ENCODE measurements at regions not wholly inside any gene's neighbourhood (a gene's known extent, or its start where the extent isn't known, plus 50 kb on each side); places are given as distances from the start of the nearest gene placed in this dataset.
"Not testable (repeated sequence)": the region's sequence is repeated elsewhere in the genome, so short reads cannot be mapped to it uniquely, and the experiment has no call there.

DNA sequence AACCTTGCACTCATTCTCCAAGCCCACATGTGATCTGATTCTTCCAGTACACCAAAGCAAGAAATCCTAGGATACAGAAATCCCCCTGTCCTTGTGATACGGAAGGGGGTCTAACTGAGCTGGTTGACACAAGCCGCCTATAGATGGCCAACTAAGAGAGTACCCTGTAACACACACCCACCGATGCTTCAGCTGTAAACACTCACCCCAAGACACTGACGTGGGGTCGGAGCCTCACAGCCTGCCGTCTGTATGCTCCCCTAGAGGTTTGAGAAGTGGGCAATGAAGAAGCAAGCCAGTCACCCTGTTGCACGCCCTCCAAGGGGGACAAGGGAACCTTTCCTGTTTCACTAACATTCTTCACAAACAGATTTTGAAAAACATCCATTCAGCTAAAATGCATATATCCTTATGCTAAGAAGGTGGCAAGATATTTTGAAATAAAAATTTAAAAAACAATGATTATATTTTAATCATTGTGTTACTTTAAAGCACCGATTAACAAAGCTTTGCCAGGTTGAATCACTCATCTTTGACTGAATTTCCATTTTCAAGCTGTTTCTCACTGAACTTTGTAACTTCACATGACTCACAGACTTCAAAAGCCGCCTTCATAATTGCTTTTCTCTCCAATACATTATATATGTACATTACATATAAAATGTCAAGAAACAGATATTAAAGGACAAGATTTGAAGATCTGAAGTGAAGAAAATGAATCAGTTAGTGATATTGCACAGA lies 329.3 kb downstream of the ARL4A start:
- no peak for DNase-seq (ENCODE audit: low read depth)
- no peak overlapping the region for H3K4me3 ChIP-seq (ENCODE audit: low read depth, low read length)
- TF ChIP-seq, protein P1, sequence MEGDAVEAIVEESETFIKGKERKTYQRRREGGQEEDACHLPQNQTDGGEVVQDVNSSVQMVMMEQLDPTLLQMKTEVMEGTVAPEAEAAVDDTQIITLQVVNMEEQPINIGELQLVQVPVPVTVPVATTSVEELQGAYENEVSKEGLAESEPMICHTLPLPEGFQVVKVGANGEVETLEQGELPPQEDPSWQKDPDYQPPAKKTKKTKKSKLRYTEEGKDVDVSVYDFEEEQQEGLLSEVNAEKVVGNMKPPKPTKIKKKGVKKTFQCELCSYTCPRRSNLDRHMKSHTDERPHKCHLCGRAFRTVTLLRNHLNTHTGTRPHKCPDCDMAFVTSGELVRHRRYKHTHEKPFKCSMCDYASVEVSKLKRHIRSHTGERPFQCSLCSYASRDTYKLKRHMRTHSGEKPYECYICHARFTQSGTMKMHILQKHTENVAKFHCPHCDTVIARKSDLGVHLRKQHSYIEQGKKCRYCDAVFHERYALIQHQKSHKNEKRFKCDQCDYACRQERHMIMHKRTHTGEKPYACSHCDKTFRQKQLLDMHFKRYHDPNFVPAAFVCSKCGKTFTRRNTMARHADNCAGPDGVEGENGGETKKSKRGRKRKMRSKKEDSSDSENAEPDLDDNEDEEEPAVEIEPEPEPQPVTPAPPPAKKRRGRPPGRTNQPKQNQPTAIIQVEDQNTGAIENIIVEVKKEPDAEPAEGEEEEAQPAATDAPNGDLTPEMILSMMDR (IDR thresholded peaks at IDR 0.05; ENCODE audit: control insufficient read depth, extremely low read depth, insufficient read depth), result no peak

DNA sequence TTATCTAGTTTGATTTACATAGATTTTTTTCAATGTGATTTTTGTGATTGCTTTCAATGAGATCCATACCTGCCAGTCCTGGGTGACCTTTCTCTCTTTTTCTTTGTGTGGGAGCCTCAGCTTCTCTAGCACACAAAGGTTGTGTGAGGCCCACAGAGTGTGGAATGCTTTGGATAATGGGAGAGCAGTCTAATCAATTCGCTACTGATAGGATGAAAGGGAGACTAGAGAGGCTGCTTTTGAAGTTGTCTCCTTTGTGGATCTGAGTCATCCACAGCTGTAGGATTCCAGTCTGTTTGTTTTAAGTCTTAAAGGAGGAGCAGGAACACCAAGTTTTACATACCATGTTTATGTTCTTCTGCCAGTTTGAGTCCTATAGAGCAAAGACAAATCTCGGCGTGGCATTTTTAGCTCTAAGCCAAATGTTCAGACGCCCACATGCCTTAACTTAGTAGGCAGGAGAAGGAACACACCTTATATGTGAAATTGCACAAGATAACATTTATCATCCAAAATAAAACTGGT lies 330.0 kb downstream of the ARL4A start:
- peak; percentile 13 for DNase-seq (ENCODE audit: low read depth)
- TF ChIP-seq, protein P1 (IDR thresholded peaks at IDR 0.05; ENCODE audit: control insufficient read depth, extremely low read depth, insufficient read depth), result no peak
- H3K4me3 ChIP-seq (ENCODE audit: low read depth, low read length), result no peak overlapping the region

DNA sequence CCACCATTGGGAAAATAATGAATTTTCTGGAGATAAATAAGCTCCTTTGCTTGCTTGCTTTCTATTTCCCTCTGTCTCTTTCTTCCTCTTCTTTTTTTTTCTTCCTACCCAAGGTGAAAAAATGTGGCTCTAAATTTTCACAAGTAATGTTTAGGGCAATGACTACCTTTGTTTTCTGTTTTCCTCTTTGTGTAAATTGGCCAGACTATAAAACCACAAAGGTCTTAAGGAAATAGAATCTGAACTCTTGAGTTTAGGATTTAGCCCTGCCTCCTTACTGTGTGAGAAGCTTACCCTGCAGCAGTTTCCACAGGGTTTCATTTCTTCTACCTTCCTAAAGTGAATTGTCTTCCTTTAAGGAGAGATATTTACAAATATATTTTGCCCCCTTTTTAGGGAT lies 330.4 kb downstream of the ARL4A start:
- TF ChIP-seq, protein P1 (IDR thresholded peaks at IDR 0.05; ENCODE audit: control insufficient read depth, extremely low read depth, insufficient read depth), result no peak

DNA sequence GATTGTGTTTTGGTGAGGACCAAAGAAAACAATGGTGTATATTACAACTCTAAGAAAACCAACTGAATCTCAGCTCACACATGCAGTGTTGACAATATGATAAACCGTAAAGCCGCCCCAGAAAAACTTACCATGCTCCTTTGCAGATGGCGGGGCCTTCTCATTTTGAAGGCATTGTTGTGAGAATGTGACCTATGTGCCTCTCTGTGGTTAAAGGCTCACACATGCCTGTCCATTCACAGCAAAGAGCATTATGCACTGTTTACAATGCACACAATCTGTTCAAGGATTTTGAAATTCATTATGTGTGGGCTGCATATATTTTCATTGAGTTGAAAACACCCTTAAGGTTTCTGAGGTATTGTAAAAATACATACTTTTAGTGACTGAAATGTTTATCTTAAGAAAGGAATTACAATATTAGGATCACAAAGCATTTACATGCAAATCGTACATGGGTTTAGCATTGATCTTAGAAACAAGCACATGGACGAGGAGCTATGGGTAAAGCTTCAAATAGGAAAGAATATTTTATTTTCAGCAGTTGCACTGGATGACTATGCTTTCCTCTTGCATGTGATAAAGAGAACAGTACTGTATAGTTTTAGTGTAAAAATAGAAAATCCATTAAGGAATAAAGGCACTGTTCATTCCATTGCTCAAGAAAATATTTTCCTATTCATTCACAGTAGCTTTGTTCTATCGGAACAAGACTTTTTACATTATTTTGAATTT lies 334.3 kb downstream of the ARL4A start:
- DNase-seq (ENCODE audit: low read depth), result no peak
- no peak overlapping the region for H3K4me3 ChIP-seq (ENCODE audit: low read depth, low read length)
- TF ChIP-seq, protein P1 (IDR thresholded peaks at IDR 0.05; ENCODE audit: control insufficient read depth, extremely low read depth, insufficient read depth), result no peak

More for the DNA sequence above, 330.4 kb downstream of the ARL4A start:
- H3K4me3 ChIP-seq (ENCODE audit: low read depth, low read length), result no peak overlapping the region
- DNase-seq (ENCODE audit: low read depth), result no peak

DNA sequence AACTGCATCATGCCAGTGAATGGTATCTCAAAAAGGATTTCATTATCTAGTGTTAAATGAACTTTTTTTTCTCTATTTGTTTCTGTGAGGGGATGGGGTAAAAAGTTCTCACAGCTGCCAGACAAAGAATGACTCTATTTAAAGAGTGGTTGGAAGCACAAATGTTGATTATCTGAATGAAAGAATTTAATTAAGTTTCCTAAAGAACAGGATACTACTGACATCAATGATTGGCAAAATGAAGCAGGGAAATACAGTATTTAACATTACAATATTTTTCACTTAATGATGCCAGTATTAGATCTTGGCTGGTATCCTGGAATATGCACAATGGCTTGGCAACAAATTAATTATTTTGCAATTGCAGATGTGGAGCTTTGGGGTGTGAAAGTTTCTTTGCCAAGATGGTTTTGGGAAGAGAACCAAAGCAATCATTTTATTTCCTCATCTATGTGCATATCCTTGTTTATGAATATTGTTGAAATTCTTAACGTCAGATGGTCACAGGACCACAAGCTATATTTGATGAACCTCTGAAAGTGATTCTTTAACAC lies 336.8 kb downstream of the ARL4A start:
- no peak overlapping the region for H3K4me3 ChIP-seq (ENCODE audit: low read depth, low read length)
- TF ChIP-seq, protein P1 (IDR thresholded peaks at IDR 0.05; ENCODE audit: control insufficient read depth, extremely low read depth, insufficient read depth), result no peak
- no peak for DNase-seq (ENCODE audit: low read depth)

DNA sequence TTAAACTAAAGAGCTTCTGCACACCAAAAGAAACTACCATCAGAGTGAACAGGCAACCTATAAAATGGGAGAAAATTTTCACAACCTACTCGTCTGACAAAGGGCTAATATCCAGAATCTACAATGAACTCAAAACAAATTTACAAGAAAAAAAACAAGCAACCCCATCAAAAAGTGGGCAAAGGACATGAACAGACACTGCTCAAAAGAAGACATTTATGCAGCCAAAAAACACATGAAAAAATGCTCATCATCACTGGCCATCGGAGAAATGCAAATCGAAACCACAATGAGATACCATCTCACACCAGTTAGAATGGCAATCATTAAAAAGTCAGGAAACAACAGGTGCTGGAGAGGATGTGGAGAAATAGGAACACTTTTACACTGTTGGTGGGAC lies 337.6 kb downstream of the ARL4A start:
- H3K4me3 ChIP-seq (ENCODE audit: low read depth, low read length); DNase-seq (ENCODE audit: low read depth): not testable (repeated sequence)

DNA sequence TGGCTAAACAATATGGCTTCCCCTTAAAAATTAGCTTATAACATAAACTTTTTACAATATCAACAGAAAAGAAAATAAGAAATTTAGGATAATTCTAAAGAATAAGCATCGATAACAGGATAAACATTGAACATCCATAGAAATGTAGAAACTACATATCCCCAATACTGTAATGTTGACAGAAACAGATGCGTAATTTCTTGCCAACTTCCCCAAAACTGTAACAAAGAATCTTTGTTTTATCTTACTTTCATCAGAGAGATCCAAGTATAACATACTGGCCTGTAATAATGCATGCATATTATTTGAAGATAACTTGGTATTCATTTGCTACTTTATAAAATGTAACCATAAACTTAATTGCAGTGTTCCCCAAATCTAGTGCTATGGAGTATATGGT lies 339.9 kb downstream of the ARL4A start:
- TF ChIP-seq, protein P1 (IDR thresholded peaks at IDR 0.05; ENCODE audit: control insufficient read depth, extremely low read depth, insufficient read depth), result no peak
- no peak overlapping the region for H3K4me3 ChIP-seq (ENCODE audit: low read depth, low read length)
- no peak for DNase-seq (ENCODE audit: low read depth)
